ENCODE measurements at regions not wholly inside any gene's neighbourhood (a gene's known extent, or its start where the extent isn't known, plus 50 kb on each side); places are given as distances from the start of the nearest gene placed in this dataset.

GRCh38 chr14:53412819-53413675, 259.9 kb upstream of the DDHD1 start:
- DNase-seq: no peak
- Histone ChIP-seq H3K9me3 (no peaks in the 10 kb centered on the region), H3K27ac (no peak overlapping the region), H3K4me1 (no peaks in the 10 kb centered on the region), H3K36me3 (no peaks in the 10 kb centered on the region), H3K27me3 (no peaks in the 10 kb centered on the region), H3K4me3 (no peak overlapping the region)
- peak in 2 of 6 experiments; percentile 12 to 18 for TF ChIP-seq CTCF (IDR thresholded peaks at IDR 0.05)
- TF ChIP-seq POLR2A (IDR thresholded peaks at IDR 0.05): no peak

GRCh38 chr14:53411125-53411524, 258.0 kb upstream of the DDHD1 start:
- Histone ChIP-seq H3K27ac (no peak overlapping the region), H3K36me3 (no peaks in the 10 kb centered on the region)
- DNase-seq: no peak

GRCh38 chr14:53409969-53410368, 256.8 kb upstream of the DDHD1 start:
- Histone ChIP-seq H3K4me3 (no peak overlapping the region), H3K9me3 (no peaks in the 10 kb centered on the region), H3K36me3 (no peaks in the 10 kb centered on the region), H3K27ac (no peak overlapping the region), H3K4me1 (no peaks in the 10 kb centered on the region), H3K27me3 (no peaks in the 10 kb centered on the region)
- no peak for TF ChIP-seq CTCF (IDR thresholded peaks at IDR 0.05)
- TF ChIP-seq POLR2A (IDR thresholded peaks at IDR 0.05): no peak
- no peak for DNase-seq

More at GRCh38 chr14:53411125-53411524, 258.0 kb upstream of the DDHD1 start:
- H3K4me3 ChIP-seq: no peak overlapping the region
- no peaks in the 10 kb centered on the region for H3K27me3 ChIP-seq
- TF ChIP-seq POLR2A (IDR thresholded peaks at IDR 0.05) (no peak), CTCF (IDR thresholded peaks at IDR 0.05) (no peak)
- no peaks in the 10 kb centered on the region for H3K4me1 ChIP-seq
- no peaks in the 10 kb centered on the region for H3K9me3 ChIP-seq

- H3K36me3 ChIP-seq: no peaks in the 10 kb centered on the region
- no peaks in the 10 kb centered on the region for H3K27me3 ChIP-seq
- DNase-seq: no peak
- no peak overlapping the region for H3K4me3 ChIP-seq
- H3K4me1 ChIP-seq: no peaks in the 10 kb centered on the region
- H3K9me3 ChIP-seq: no peaks in the 10 kb centered on the region
- TF ChIP-seq POLR2A (IDR thresholded peaks at IDR 0.05) (no peak), CTCF (IDR thresholded peaks at IDR 0.05) (no peak)
- H3K27ac ChIP-seq: no peak overlapping the region
Measured at GRCh38 chr14:53409289-53409688, 256.2 kb upstream of the DDHD1 start.

GRCh38 chr14:53408175-53408879, 255.2 kb upstream of the DDHD1 start:
- Histone ChIP-seq H3K27me3 (no peaks in the 10 kb centered on the region), H3K36me3 (no peaks in the 10 kb centered on the region), H3K4me3 (no peak overlapping the region), H3K27ac (no peak overlapping the region), H3K4me1 (no peaks in the 10 kb centered on the region), H3K9me3 (no peaks in the 10 kb centered on the region)
- DNase-seq: no peak
- no peak for TF ChIP-seq POLR2A (IDR thresholded peaks at IDR 0.05)
- TF ChIP-seq CTCF (IDR thresholded peaks at IDR 0.05): no peak
